NB4 (cell line): ENCODE measurements at regions not wholly inside any gene's neighbourhood (a gene's known extent, or its start where the extent isn't known, plus 50 kb on each side); places are given as distances from the start of the nearest gene placed in this dataset.

ENCODE experiments used
- MAX ChIP-seq: IDR thresholded peaks from 2 replicates; pipeline ENCODE4 v1.6.1; 2011; ENCODE audit warnings: low read depth, low read length
- MYC ChIP-seq: IDR thresholded peaks from 2 replicates; pipeline ENCODE4 v1.6.1; 2011; ENCODE audit warnings: low read depth, low read length
- POLR2A ChIP-seq: IDR thresholded peaks from 2 replicates; pipeline ENCODE4 v1.6.1; 2011; ENCODE audit warnings: mild to moderate bottlenecking; ENCODE audit not compliant: insufficient read length; ENCODE audit errors: extremely low read depth
- TF ChIP-seq, protein P1 (sequence below): IDR thresholded peaks from one replicate; pipeline ENCODE4 v1.5.1; 2012; ENCODE audit warnings: low read depth, low read length

DNA sequence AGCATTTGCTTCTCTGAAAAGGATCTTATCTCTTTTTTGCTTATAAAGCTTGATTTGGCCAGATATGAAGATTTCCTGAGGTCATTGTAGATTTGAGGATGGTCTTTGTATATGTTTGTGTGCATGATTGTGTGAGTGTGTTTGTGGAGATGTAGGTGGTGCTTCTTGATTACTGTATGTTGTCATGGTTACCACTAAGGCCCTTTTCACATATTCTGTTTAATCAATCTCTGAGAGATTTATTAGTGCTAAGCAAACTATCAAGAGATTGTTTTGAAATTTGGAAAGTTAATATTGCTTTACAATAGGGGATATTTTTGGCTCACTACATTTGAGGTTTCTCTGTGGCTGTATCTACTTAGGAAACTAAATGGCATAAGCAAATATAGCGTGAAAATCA is 191.7 kb downstream of the S1PR1 start:
- no peak for TF ChIP-seq POLR2A
- no peak for TF ChIP-seq MAX
- TF ChIP-seq, protein P1, sequence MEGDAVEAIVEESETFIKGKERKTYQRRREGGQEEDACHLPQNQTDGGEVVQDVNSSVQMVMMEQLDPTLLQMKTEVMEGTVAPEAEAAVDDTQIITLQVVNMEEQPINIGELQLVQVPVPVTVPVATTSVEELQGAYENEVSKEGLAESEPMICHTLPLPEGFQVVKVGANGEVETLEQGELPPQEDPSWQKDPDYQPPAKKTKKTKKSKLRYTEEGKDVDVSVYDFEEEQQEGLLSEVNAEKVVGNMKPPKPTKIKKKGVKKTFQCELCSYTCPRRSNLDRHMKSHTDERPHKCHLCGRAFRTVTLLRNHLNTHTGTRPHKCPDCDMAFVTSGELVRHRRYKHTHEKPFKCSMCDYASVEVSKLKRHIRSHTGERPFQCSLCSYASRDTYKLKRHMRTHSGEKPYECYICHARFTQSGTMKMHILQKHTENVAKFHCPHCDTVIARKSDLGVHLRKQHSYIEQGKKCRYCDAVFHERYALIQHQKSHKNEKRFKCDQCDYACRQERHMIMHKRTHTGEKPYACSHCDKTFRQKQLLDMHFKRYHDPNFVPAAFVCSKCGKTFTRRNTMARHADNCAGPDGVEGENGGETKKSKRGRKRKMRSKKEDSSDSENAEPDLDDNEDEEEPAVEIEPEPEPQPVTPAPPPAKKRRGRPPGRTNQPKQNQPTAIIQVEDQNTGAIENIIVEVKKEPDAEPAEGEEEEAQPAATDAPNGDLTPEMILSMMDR, result no peak
- TF ChIP-seq MYC, result no peak
